SH-SY5Y (cell line): ENCODE measurements at regions not wholly inside any gene's neighbourhood (a gene's known extent, or its start where the extent isn't known, plus 50 kb on each side); places are given as distances from the start of the nearest gene placed in this dataset.

Experiments
- GATA2 ChIP-seq: IDR thresholded peaks from 2 replicates; pipeline ENCODE4 v1.6.1; 2011; ENCODE audit warnings: mild to moderate bottlenecking, low read depth, low read length
- GATA3 ChIP-seq: IDR thresholded peaks from 2 replicates; pipeline ENCODE4 v1.6.1; 2011; ENCODE audit warnings: low read depth, mild to moderate bottlenecking, low read length, moderate library complexity

GRCh38 chr1:208852911-208853310 is 608.7 kb upstream of the PLXNA2 start:
- no peak for TF ChIP-seq GATA3
- no peak for TF ChIP-seq GATA2

DNA sequence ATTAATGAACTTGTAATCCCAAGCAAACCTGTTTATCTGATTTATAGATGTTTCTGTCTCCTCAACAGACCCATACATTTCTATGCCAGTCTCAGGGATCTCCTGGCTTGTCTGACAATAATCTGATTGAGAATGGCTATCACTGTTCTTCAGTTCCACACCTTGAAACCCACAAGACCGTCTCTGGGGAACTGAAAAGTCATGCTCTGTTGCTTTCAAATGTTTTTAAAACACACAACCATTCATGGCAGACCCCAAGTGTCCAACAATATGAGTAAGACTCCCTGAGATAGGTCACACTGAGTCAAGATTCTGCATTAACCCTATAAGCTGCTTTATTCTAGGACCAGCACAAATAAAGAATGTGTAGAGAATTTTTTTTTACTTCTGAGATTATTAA is 611.2 kb upstream of the PLXNA2 start:
- no peak for TF ChIP-seq GATA2
- no peak for TF ChIP-seq GATA3

DNA sequence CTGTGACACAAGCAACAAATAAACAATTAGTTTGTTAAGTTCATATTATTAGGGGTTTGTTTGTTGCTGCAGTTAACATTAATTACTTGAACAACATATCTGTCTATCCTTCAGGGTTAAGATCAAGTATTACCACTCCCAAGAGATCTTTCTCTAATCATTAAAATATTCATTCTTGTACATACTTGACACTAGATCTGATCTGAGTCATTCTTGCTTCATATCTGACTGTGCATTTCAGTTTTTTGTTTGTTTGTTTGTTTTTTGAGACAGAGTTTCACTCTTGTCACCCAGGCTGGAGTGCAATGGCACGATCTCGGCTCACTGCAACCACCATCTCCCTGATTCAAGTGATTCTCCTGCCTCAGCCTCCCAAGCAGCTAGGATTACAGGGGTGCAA is 613.3 kb upstream of the PLXNA2 start:
- TF ChIP-seq GATA2 = no peak
- no peak for TF ChIP-seq GATA3

DNA sequence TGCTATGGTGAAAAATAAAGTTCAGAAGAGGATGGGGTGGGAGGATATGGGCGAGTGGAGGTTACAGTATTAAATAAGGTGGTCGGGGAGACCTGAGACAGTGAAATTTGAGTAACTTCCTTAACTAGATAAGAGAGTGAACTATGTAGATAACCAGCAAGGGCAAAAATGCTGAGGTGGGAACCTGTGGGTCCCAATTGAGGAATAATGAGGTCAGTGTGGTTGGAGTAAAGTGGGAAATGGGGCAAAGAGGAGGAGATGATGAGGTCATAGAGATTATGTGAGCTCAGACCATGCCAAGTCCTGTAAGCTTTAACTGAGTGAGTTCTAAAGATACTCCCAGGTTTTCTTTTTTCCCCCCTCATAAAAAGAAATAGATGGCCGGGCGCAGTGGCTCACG is 614.6 kb upstream of the PLXNA2 start:
- TF ChIP-seq GATA3 (no peak), GATA2 (no peak)

GRCh38 chr1:208864366-208864965 is 620.3 kb upstream of the PLXNA2 start:
- TF ChIP-seq GATA3 (no peak), GATA2 (no peak)

DNA sequence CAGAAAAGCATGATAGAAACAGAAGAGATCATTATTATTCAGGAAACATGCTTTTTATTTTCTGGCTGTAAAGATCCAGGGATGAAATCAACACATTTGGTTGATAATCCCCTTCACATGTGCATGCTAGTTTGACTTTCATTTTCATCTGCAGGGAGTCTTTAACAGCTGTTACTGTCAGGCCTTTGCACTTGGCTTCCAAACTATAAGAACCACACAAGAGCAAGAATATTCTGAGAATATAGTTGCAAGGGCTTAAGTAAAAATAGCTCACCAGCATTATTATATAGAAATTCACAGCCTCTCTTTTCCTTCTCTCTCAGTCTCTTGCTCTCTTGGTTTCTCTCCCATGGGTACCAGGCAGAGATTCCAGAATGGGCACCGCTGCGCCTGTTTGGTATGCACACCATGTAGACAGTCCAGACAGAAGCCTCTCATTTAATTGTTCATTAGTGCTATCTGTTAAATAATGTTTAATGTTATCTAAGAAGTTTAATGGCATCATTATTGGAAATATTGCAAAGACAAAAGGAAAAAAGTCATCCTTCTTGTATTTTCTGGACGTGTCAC is 622.3 kb upstream of the PLXNA2 start:
- TF ChIP-seq GATA2 = no peak
- no peak for TF ChIP-seq GATA3

DNA sequence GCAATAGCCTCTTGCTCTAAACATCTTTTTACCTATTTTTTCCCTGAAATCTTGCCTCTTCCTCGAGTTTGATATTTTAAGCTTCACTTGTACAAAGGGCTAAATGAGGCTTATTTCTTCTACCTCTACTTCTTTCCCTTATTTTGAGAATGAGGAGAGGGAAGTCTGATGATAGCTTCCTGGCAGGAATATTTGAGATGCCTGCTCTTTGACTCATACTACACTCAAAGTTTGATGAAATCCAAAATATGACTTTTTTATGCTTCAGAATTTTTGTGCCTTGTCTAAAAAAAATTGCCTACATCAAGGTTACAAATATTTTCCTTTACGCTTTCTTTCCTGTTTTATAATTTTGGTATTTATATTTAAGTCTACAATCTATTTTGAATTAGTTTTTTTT is 624.4 kb upstream of the PLXNA2 start:
- TF ChIP-seq GATA3 = no peak
- TF ChIP-seq GATA2 = no peak

GRCh38 chr1:208874915-208875314 is 630.7 kb upstream of the PLXNA2 start:
- TF ChIP-seq GATA2 = no peak
- TF ChIP-seq GATA3 = no peak

- TF ChIP-seq GATA2 (no peak), GATA3 (no peak)
These were observed 634.8 kb upstream of the PLXNA2 start for GRCh38 chr1:208879022-208879421.

GRCh38 chr1:208880433-208881100 is 636.4 kb upstream of the PLXNA2 start:
- no peak for TF ChIP-seq GATA2

- no peak for TF ChIP-seq GATA3
- no peak for TF ChIP-seq GATA2
These were observed 640.9 kb upstream of the PLXNA2 start for GRCh38 chr1:208885060-208885459.

GRCh38 chr1:208885650-208886049 is 641.5 kb upstream of the PLXNA2 start:
- TF ChIP-seq GATA2 (no peak), GATA3 (no peak)

DNA sequence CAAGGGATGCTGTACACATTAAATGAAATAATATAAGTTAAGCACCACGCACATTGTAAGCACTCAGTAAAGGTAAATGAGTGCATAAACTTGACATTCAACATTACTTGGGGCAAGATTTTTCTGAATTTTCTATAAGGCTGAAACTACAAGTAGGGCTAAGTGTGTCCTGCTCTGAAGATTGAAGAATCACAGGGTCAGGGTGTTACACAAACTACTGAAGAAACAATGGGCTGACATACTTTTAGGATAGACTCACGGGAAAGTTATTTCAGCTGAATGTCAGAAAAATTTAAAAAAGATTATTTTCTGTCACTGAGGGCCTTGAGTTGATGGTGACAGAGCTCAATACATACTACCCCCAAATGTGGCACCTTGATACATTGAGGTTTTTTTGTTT is 644.2 kb upstream of the PLXNA2 start:
- TF ChIP-seq GATA3 = no peak
- TF ChIP-seq GATA2 = no peak

DNA sequence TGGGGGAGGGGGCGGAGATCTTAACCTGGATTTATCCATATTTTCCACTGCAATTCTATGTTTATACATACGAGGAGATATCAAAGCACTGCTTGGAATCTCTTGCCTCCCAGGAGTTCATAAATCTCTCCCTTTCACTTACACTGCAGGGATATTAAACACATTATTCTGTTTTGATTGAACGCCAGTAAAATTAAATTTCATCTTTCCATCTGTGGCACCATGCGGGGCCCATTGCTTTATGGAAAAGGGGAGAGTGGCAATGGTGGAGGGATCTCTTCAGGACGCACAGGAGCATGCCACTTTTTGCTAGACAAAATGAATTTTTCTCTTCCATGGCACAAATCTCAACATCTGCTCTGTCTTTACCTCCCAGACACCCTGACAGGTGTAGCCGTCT is 648.0 kb upstream of the PLXNA2 start:
- TF ChIP-seq GATA3 = no peak
- no peak for TF ChIP-seq GATA2

DNA sequence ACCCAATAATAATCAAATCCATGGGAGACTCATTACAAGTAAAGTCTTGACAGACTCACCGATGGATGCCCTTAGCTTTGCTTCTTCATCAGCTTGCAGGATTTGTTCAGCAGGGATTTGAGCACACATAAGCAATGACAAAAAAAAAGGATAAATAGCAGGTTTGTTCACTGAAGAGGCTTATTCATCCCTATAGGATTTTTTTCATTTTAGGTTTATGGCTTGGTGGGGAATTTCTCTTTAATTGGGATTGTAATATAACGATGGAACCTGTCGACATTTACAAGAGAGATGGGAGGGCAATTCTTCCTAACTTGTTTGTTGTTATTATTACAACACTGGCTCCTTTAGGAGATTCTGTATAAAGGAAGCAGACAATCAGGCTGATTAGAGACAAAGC is 649.1 kb upstream of the PLXNA2 start:
- TF ChIP-seq GATA3 (no peak), GATA2 (no peak)

DNA sequence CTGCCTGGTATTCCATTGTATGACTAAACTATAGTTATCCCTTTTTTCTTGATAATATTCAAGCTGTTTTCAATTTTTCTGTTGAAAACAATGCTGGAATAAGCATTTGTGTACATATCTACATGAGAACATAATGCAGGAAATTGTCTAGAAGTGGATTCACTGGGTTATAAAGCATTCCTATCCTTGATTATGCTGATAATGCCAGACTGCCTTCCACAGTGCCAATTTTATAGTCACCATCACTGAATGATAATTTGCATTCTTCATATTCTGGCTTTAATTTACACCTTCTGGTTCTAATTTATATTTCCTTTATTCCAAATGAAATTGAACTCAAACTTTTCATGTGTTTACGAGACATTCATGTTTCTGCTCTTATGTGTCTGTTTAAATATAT is 651.0 kb upstream of the PLXNA2 start:
- TF ChIP-seq GATA2 (no peak), GATA3 (0 out of 2 replicates have a peak, but pooled peaks have one; percentile 25)
